Adrenal gland (tissue), 9 donors: ENCODE measurements at regions not wholly inside any gene's neighbourhood (a gene's known extent, or its start where the extent isn't known, plus 50 kb on each side); places are given as distances from the start of the nearest gene placed in this dataset.

Experiments
- DNase-seq, 7 donors: peaks; one replicate each; pipeline ENCODE4 v3.0.0-alpha.2; 2019 to 2020
- H3K27ac ChIP-seq, 5 donors: fragments of 200-600 bp; sonication (generic) in 4 of 5; 1 replicate in 3 of 5; 2 replicates in 2 of 5; pipeline versions ENCODE4 v1.5.1 to v1.8.0; 2016 to 2020; ENCODE audit warnings: mild to moderate bottlenecking in 1 of 5
- H3K27me3 ChIP-seq: fragments of 200-600 bp; 2 replicates; pipeline ENCODE4 v1.8.0; 2021
- H3K36me3 ChIP-seq, 2 donors: fragments of 200-600 bp; replicated peaks in 1 of 2; 1 replicate in 1 of 2; 2 replicates in 1 of 2; pipeline versions ENCODE4 v1.5.1 to v1.8.0; 2018 to 2022
- H3K4me1 ChIP-seq, 2 donors: fragments of 200-600 bp; replicated peaks in 1 of 2; 1 replicate in 1 of 2; 2 replicates in 1 of 2; pipeline versions ENCODE4 v1.5.1 to v1.8.0; 2018 to 2021
- H3K4me3 ChIP-seq, 4 donors: fragments of 200-600 bp; sonication (generic) in 3 of 4; one replicate each; pipeline ENCODE4 v1.5.1; 2016 to 2018
- H3K9me3 ChIP-seq, 3 donors: fragments of 200-600 bp; sonication (generic) in 1 of 3; replicated peaks in 1 of 3; 1 replicate in 2 of 3; 2 replicates in 1 of 3; pipeline versions ENCODE4 v1.5.1 to v1.8.0; 2016 to 2021
- CTCF ChIP-seq, 6 experiments: fragments of 450-650 bp in 4 of 6; fragments of 200-600 bp in 2 of 6; sonication (generic) in 1 of 6; IDR thresholded peaks; 1 replicate in 5 of 6; 2 replicates in 1 of 6; pipeline versions ENCODE4 v1.5.1 to v1.8.0; 2016 to 2021; ENCODE audit warnings: antibody characterized with exemption in 6 of 6, mild to moderate bottlenecking in 2 of 6, moderate library complexity in 1 of 6
- POLR2A ChIP-seq, 2 donors: fragments of 450-650 bp; IDR thresholded peaks; one replicate each; pipeline ENCODE4 v1.6.1; 2017; ENCODE audit warnings: antibody characterized with exemption in 2 of 2, mild to moderate bottlenecking in 2 of 2, moderate library complexity in 1 of 2
- WGBS, 4 donors: extraction: QIAGEN DNeasy Blood & Tissue Kit in 2 of 4; methylation state at CpG; one replicate each; pipeline versions ENCODE4 v1.1.5 to v1.1.7; 2013 to 2017; 5-methylcytosine and 5-hydroxymethylcytosine counted together
- intact Hi-C, 2 donors: fragments of 100-400 bp; cut with DNase I; formaldehyde crosslinking; loops; one replicate each; pipeline versions ENCODE4 v1.14.1 to v1.15.0; 2022 to 2023
- donor health status: healthy with polysubstance abuse.
- donor health status: Bipolar disorder and iron deficiency.
- donor health status: DM: yes; HTN: yes; CAD: no.
- donor health status: DM: no; HTN: no; CAD: no.
- donor health status: DM: no; HTN: no; CAD: no.

DNA sequence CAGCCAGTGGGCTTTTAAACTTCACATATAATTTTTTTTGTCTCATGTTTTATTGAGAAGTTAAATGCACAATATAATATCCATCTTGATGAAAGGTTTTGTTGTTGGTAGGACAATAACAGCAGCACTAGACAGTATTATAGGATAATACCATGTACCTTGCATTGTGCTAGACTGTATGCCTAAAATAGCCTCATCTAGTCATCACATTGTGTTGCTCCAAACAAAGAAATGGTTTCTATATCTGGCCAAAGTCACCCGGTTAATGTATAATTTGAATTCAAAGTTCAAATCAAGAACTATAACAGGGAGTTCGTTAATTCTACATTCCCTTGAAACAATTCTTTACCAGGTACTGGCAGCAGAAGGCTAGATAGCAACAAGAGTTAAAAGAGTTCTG is 104.9 kb downstream of the KCNJ2 start:
- Histone ChIP-seq H3K36me3 (no peaks in the 10 kb centered on the region), H3K4me1 (no peaks in the 10 kb centered on the region), H3K4me3 (no peak overlapping the region), H3K9me3 (no peaks in the 10 kb centered on the region), H3K27me3 (peaks cover 4% of the 10 kb centered on the region), H3K27ac (no peak overlapping the region)
- WGBS, 4 donors = 66 to 75% (median 71%) methylated on average over 2 of the region's 2 CpGs
- no peak for DNase-seq
- TF ChIP-seq CTCF (IDR thresholded peaks at IDR 0.05) = no peak
- no peak for TF ChIP-seq POLR2A (IDR thresholded peaks at IDR 0.05)
- intact Hi-C loops = no loop called here

DNA sequence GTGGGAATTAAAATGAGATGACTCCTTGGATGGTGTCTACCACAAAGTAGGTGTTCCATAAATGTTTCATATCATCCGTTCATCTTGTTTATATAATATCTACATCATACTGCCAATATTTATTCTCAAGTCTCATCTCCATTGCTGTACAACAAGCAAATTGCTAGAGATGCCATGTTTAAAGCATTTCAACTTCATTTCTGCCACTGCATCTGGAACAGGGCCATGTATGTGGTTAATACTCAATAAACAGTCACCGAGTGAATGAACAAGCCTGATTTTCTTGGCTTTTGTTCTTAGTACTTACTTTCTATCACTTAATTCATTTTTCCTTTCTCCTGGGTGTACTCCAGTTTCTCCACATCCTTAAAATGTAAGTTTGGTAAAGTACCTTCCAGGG is 107.6 kb downstream of the KCNJ2 start:
- Histone ChIP-seq H3K36me3 (no peaks in the 10 kb centered on the region), H3K27me3 (peaks cover 4% of the 10 kb centered on the region), H3K27ac (no peak overlapping the region), H3K9me3 (no peaks in the 10 kb centered on the region), H3K4me3 (no peak overlapping the region), H3K4me1 (no peaks in the 10 kb centered on the region)
- intact Hi-C loops = no loop called here
- TF ChIP-seq POLR2A (IDR thresholded peaks at IDR 0.05) (no peak), CTCF (IDR thresholded peaks at IDR 0.05) (no peak)
- 64 to 81% (median 73%) methylated on average over 2 of the region's 2 CpGs for WGBS, 4 donors
- no peak for DNase-seq

DNA sequence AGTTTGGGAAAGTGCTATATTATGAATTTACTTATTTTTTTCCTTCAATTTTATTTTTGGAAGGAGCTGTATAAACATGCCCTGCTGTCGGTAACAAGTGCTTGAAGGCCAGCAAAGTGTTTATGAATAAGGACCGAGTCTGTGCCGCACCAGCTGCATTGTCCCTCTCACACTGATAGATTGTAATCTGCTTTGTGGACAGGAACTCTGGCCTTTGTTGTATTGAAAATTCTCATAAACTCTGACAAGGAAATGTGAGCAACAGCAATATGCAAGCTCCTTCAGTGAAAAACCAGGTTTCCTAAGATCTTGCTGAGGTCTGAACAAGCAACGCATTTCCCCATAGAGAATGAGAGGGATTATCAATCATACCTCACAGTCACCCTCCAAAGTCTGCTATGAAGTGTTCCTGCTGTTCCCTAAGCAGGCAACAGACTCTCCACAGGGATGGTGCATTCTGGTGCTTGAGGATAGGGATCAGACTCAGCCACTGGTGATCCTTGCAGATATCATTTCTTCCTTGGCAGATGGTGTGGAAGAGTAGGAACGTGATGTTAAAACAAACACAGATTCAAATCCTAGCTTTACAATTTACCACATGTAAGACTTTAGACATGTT is 109.6 kb downstream of the KCNJ2 start:
- Histone ChIP-seq H3K9me3 (no peaks in the 10 kb centered on the region), H3K27me3 (peaks cover 4% of the 10 kb centered on the region), H3K4me3 (no peak overlapping the region), H3K27ac (no peak overlapping the region), H3K36me3 (no peaks in the 10 kb centered on the region), H3K4me1 (no peaks in the 10 kb centered on the region)
- DNase-seq = no peak
- 59 to 70% (median 68%) methylated on average over 5 of the region's 5 CpGs for WGBS, 4 donors
- intact Hi-C loops = no loop called here
- TF ChIP-seq POLR2A (IDR thresholded peaks at IDR 0.05) (no peak), CTCF (IDR thresholded peaks at IDR 0.05) (no peak)

GRCh38 chr17:70286391-70286790 is 117.1 kb downstream of the KCNJ2 start:
- Histone ChIP-seq H3K27ac (no peak overlapping the region), H3K36me3 (no peaks in the 10 kb centered on the region), H3K4me1 (no peaks in the 10 kb centered on the region), H3K9me3 (no peaks in the 10 kb centered on the region), H3K27me3 (no peaks in the 10 kb centered on the region), H3K4me3 (no peak overlapping the region)
- TF ChIP-seq CTCF (IDR thresholded peaks at IDR 0.05) (no peak), POLR2A (IDR thresholded peaks at IDR 0.05) (no peak)
- no peak for DNase-seq
- intact Hi-C loops = no loop called here
- 66 to 82% (median 79%) methylated on average over 3 of the region's 3 CpGs for WGBS, 4 donors
